ENCODE measurements at regions not wholly inside any gene's neighbourhood (a gene's known extent, or its start where the extent isn't known, plus 50 kb on each side); places are given as distances from the start of the nearest gene placed in this dataset.

DNA sequence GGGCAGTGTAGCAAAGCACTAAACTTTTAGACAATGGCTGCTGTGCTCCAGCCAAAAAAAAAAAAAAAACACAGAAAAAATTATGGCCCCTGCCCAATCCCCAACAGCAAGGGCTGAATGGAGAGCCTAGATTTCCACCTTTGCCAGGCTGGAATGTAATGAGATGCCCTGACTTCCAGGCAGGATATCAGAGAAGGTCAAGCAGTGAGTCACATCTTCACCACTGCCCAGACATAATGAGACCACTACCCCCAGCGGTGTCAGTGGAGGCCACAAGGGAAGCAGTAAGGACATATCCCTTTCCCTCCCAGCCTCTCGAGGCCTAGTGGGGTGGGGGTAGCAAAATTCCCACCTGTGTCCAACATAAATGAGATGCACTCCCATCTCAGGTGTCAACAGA, 216.3 kb upstream of the LEF1 start:
- no peak for TF ChIP-seq GATA2 (IDR thresholded peaks at IDR 0.05; ENCODE audit: low read depth, low read length)
- no peak for TF ChIP-seq GATA3 (IDR thresholded peaks at IDR 0.05; ENCODE audit: low read depth, low read length)

Data from SH-SY5Y (cell line).